Memory B cell (primary cell): ENCODE measurements at regions not wholly inside any gene's neighbourhood (a gene's known extent, or its start where the extent isn't known, plus 50 kb on each side); places are given as distances from the start of the nearest gene placed in this dataset.

Experiments
- ATAC-seq: fragments of 150-1000 bp; cut with Tn5 transposase; 2 replicates; pipeline ENCODE4 v1.10.0; 2021; ENCODE audit warnings: low read depth, mild to moderate bottlenecking, moderate library complexity
- DNase-seq, 2 donors: peaks; one replicate each; pipeline ENCODE4 v3.0.0; 2022; ENCODE audit warnings: low spot score in 2 of 2
- H3K27ac Mint-ChIP-seq: one replicate; pipeline ENCODE4 v1.8.0; 2022; ENCODE audit warnings: mild to moderate bottlenecking, moderate library complexity, mixed read lengths
- H3K27me3 Mint-ChIP-seq: one replicate; pipeline ENCODE4 v1.8.0; 2022; ENCODE audit warnings: mixed read lengths
- H3K36me3 Mint-ChIP-seq: one replicate; pipeline ENCODE4 v1.8.0; 2022; ENCODE audit warnings: mild to moderate bottlenecking, mixed read lengths
- H3K4me1 Mint-ChIP-seq: one replicate; pipeline ENCODE4 v1.8.0; 2022; ENCODE audit warnings: mixed read lengths
- H3K4me3 Mint-ChIP-seq: one replicate; pipeline ENCODE4 v1.8.0; 2022; ENCODE audit warnings: mild to moderate bottlenecking, moderate library complexity, mixed read lengths
- H3K9me3 Mint-ChIP-seq: one replicate; pipeline ENCODE4 v1.8.0; 2022; ENCODE audit warnings: mixed read lengths

- H3K4me1 Mint-ChIP-seq: no peaks in the 10 kb centered on the region
- no peak overlapping the region for H3K27ac Mint-ChIP-seq
- H3K27me3 Mint-ChIP-seq: peaks cover 3% of the 10 kb centered on the region
- no peaks in the 10 kb centered on the region for H3K9me3 Mint-ChIP-seq
- H3K4me3 Mint-ChIP-seq: no peak overlapping the region
- DNase-seq (no peak), ATAC-seq (no peak)
- H3K36me3 Mint-ChIP-seq: no peaks in the 10 kb centered on the region
Observed at GRCh38 chr18:22113144-22113844, 56.1 kb upstream of the GATA6 start.

DNA sequence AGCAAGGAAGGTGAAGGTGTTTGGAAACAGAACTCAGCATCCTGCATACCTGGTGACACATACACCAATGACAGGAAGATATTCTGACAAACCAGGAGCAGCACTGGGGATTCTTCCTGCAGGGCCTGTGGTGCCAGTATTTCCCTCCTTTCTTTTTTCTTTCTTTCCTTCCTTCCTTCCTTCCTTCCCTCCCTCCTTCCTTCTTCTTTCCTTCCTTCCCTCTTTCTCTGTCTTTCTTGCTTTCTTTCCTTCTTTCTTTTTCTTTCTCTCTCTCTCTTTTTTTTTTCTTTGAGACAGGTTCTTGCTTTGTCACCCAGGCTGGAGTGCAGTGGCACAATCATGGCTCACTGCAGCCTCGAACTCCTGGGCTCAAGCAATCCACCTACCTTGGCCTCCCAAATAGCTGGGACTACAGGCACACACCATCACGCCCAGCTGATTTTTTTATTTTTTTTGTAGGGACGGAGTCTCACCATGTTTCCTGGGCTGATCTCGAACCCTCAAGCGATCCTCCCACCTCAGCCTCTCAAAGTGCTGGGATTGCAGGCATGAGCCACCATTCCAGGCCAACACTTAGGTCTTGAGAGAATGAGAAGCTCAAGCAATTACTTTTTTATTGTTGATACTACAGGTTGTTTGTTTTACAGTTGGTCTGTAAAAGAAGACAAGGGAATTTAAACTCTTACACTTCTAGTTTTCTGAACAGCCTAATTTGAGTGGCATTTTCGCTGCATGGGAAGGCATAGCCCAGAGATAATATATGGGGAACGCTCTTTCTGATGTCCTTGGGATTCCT lies 54.7 kb upstream of the GATA6 start:
- Mint-ChIP-seq H3K4me3 (no peak overlapping the region), H3K9me3 (peaks cover 1% of the 10 kb centered on the region), H3K27ac (no peak overlapping the region), H3K27me3 (peaks cover 3% of the 10 kb centered on the region), H3K36me3 (no peaks in the 10 kb centered on the region), H3K4me1 (no peaks in the 10 kb centered on the region)
- ATAC-seq (no peak), DNase-seq (no peak)

DNA sequence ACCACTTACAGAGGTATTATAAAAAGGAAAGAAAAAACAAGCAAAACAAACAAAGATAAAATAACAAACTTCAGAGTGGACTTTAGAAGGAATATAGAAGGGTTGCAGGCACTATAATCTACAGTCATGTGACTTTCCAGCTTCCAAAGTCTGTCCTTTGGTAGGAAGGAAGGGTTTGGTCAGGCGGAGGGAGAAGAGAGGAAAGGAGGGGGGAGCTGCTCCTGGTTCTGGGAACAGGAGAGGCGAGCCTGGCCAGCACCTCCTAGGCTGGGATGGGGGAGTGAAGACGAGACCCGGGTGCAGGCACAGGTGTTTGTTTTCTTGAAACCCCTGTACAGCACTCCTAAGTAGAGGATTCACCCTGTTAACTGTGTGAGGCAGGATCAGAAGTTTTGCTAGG lies 53.8 kb upstream of the GATA6 start:
- Mint-ChIP-seq H3K27ac (no peak overlapping the region), H3K9me3 (peaks cover 1% of the 10 kb centered on the region), H3K4me1 (no peaks in the 10 kb centered on the region), H3K4me3 (no peak overlapping the region), H3K36me3 (no peaks in the 10 kb centered on the region), H3K27me3 (peaks cover 3% of the 10 kb centered on the region)
- no peak for ATAC-seq
- no peak for DNase-seq
